GM08714 (cell line): ENCODE measurements at regions not wholly inside any gene's neighbourhood (a gene's known extent, or its start where the extent isn't known, plus 50 kb on each side); places are given as distances from the start of the nearest gene placed in this dataset.

ENCODE experiments used
- H3K4me3 ChIP-seq: fragments of 200-500 bp; sonication (Bioruptor generic); 2 replicates; pipeline ENCODE4 v1.5.1; 2014; ENCODE audit warnings: mild to moderate bottlenecking, low read length, inconsistent platforms
- ZNF274 ChIP-seq: IDR thresholded peaks from 2 replicates; pipeline ENCODE4 v1.6.1; 2012; ENCODE audit warnings: mild to moderate bottlenecking, low read depth, low read length

GRCh38 chr3:193837347-193837827, 244.4 kb downstream of the OPA1 start:
- H3K4me3 ChIP-seq: no peak overlapping the region
- no peak for TF ChIP-seq ZNF274

DNA sequence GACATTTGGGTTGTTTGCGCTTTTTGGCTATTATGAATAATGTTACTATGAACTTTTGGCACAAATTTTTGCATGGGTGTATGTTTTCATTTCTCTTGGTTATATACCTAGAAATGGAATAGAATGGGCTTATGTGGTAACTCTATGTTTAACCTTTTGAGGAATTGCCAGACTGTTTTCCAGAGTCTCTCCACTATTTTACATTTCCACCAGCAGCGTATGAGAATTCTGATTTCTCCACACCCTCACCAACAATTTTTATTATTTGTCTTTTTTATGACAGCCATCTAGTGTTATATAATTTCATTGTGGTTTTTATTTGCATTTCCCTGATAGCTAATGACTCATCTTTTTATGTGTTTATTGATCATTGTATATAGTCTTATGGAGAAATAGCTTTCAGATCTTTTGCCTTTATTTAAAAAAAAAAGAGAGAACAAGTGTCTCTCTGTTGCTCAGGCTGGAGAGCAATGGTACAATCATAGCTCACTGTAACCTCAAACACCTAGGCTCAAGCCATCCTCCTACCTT, 247.2 kb downstream of the OPA1 start:
- TF ChIP-seq ZNF274: no peak
- no peak overlapping the region for H3K4me3 ChIP-seq

- H3K4me3 ChIP-seq: no peak overlapping the region
- no peak for TF ChIP-seq ZNF274
Observed at GRCh38 chr3:193841581-193841980, 248.6 kb downstream of the OPA1 start.

DNA sequence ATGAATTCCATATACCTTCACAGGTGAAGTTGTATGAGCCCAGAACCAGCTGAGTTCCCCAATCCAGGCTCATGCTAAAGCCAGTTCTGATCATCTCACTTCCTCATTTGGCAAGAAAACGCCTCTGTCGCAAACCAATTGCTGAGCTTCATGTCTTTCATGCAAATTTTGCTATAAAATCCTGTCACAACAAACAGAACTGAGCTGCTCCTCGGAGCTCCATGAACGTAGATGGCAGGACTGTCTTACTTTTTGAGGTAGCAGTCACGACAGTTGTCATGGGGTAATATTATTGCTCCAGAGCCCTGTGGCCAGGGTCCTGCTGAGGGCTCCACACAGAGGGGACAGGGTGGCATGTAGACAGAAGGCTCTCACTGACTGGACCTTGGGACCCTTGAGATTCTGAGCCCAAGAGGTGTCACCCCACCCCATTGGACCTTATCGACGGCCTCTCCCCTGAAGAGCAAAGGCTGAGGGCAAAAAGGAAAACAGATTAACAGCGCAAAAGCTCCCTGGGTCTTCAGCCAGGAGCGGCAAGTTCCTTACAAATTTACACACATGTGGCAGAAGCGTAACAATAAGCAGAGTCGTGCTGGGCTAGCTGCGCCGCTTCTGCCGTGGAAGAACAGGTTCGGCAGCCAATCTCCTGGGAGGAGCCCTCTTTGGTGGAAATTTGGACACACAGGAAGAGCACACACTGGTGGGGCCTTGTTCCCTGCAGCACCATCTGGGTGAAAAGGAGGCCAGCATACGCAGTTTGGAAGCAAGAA, 249.2 kb downstream of the OPA1 start:
- H3K4me3 ChIP-seq: no peak overlapping the region
- no peak for TF ChIP-seq ZNF274

- H3K4me3 ChIP-seq: no peak overlapping the region
- no peak for TF ChIP-seq ZNF274
Observed at GRCh38 chr3:193842832-193843473, 249.9 kb downstream of the OPA1 start.

DNA sequence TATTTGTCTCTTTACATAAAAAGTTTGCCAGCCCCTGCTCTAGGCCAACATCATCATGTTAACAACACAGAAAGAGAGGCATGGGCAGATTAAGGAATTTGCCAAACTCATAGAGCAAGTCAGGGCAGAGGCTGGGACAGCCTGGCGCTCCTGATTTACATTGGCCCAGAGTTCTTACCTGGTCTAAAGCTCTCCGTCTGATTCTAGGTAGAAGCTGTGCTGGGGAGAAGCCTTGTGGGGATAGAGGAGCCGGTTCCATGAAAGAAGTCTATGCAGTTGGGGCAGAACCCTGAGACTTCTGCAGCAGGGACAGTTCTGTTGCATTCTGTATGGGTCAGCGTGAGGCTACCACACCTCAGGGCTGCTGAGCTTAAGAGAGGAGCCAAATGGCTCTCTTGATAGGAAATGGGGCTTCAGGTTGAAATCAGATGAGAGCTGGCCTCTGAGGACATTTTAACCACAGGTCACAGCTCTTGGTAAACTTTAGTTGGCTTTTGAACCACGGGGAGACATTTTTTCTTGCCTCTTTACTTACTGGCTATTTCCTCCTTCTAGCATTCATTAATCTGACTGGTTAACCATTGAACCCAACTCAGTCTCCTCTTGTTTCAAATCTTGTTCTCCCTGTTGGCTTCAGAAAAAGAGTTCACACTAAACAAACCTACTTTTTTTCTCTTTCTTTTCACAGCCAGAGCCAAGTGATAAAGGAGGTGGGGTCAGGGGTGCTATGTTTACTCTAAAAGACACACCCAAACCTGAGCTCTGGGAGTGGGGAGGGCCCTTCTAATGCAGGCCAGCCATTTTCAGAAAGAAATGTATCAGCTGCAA, 250.7 kb downstream of the OPA1 start:
- TF ChIP-seq ZNF274: no peak
- no peak overlapping the region; the same call in 1 of the 2 replicates for H3K4me3 ChIP-seq

DNA sequence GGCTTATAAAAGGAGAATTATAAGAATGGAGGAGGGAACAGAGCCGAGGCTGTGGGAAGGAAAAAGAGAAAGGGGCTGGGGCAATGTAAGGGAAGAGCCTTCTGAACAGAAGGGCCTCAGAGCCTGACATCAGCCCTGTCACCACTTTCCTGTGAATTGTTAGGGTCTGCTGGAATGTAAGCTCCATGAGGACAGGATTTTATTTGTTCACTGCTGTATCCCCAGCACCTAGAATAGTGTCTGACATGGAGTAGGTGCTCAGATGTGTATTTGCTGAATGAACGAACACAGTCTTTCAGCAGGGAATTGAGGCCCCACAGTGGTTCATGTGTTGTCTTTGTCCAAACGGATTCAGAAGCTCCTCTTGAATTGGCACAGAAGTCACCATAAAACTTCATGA, 251.5 kb downstream of the OPA1 start:
- TF ChIP-seq ZNF274: no peak
- no peak overlapping the region; the same call in 1 of the 2 replicates for H3K4me3 ChIP-seq

DNA sequence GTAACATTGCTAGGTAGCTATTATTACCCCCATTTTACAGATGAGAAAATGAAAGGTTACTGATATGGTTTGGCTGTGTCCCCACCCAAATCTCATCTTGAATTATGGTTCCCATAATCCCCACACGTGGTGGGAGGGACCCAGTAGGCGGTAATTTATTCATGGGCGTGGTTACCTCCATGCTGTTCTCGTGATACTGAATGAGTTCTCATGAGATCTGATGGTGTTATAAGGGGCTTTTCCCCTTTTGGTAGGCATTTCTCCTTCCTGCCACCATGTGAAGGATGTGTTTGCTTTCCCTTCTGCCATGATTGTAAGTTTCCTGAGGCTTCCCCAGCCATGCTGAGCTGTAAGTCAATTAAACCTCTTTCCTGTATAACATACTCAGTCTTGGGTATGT, 252.1 kb downstream of the OPA1 start:
- H3K4me3 ChIP-seq: no peak overlapping the region
- no peak for TF ChIP-seq ZNF274

DNA sequence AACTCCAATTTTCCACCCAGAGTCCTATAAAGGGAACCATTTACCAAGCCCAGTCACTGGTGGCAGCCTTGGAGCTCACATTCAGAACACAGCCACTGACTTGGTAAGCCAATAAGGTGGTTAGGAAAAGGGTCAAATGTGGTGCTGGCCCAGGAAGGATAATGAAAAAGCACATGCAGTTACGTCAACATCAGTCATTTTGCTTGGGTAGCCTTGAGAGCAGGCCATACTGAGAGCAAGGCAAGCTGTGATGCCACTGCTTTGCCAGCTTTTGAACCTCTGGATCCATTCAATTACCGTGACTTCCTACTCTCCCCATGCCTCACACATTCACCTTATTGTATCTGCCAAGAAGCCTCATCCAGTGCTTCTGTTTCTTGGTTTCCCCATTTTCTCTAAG, 253.6 kb downstream of the OPA1 start:
- no peak overlapping the region for H3K4me3 ChIP-seq
- TF ChIP-seq ZNF274: no peak

DNA sequence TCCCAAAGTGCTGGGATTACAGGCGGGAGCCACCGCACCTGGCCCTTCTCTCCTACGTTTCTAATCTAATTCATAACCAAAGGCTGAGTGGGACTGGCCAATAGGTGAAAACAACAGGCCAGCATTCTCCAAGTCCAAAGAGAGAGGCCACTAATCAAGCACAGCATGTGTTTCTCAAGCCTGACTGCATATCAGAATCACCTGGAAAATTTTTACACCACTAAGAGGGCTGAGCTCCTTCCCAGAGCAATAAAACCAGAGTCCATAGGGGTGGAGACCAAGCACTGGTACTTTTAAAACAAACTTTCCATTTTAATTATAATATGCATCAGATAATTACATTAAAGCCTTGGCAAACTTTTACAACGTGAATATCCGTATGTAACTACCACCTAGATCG, 254.4 kb downstream of the OPA1 start:
- no peak for TF ChIP-seq ZNF274
- no peak overlapping the region for H3K4me3 ChIP-seq

DNA sequence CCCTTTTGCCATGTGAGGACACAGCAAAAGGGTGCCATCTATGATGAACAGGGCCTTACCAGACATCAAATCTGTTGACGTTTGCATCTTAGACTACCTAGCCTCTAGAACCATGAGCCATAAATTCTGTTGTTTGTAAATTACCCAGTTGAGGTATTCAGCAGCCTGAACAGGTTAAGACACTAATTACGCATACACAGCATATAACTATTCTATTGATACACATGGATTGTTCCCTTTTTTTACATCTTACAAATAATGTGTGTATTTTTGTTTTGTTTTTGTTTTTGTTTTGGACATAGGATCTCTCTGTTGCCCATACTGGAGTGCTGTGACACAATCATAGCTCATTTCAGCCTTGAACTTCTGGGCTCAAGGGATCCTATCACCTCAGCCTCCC, 255.5 kb downstream of the OPA1 start:
- no peak for TF ChIP-seq ZNF274
- H3K4me3 ChIP-seq: no peak overlapping the region

GRCh38 chr3:193850084-193850619, 257.1 kb downstream of the OPA1 start:
- TF ChIP-seq ZNF274: no peak
- H3K4me3 ChIP-seq: no peak overlapping the region

DNA sequence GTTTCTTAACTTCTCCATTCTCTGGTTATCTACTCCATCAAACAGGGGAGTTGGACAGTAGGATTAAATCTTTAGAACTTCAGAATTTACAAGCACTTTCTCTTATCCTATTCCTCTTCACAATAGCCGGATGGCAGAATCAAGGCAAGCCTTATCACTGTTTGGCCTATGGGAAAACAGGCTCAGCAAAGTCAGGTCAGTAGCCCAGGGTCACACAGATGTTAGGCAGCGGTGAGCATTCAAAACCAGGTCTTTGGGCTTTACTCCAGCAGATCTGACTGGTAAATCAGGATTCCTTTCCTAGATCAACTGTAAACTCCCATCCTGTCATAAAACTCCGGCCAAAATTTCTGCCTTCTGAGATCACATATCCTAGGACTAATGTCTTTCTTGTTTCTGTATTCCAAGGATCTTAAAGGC, 258.4 kb downstream of the OPA1 start:
- no peak overlapping the region for H3K4me3 ChIP-seq
- no peak for TF ChIP-seq ZNF274
